ENCODE measurements at regions not wholly inside any gene's neighbourhood (a gene's known extent, or its start where the extent isn't known, plus 50 kb on each side); places are given as distances from the start of the nearest gene placed in this dataset.

DNA sequence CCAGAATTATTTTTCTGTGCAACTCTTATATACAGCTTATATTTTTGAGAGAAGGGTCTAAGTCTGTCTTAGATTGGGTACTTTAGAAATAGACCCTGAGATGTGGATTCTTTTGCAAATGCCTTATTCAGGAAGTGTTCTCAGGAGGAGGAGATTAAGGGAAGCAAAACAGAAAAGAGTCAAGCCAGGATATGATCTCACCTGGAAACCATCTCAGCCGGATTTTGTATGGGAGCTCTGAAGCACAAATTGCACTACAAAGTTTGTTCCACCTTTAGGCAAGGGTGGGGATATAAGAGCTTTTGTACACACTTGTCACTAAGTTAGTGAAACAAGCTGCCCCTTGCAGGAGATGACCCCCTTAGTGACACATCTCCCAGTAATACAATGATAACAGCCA is 121.2 kb upstream of the GRPR start:
- Histone ChIP-seq H3K9me2 (ENCODE audit: low read depth, low read length) (no peaks in the 10 kb centered on the region), H3K9me3 (ENCODE audit: low read length) (no peaks in the 10 kb centered on the region), H4K20me1 (ENCODE audit: insufficient read depth, low read length) (no peaks in the 10 kb centered on the region), H3K27me3 (ENCODE audit: insufficient read depth, low read length) (no peaks in the 10 kb centered on the region), H3K4me2 (ENCODE audit: low read length) (no peak overlapping the region), H3K36me3 (ENCODE audit: insufficient read depth, low read length) (no peaks in the 10 kb centered on the region), H3K79me2 (ENCODE audit: insufficient read depth, low read length) (no peaks in the 10 kb centered on the region), H3K4me1 (ENCODE audit: insufficient read depth, low read length, severe bottlenecking) (no peaks in the 10 kb centered on the region), H3F3A (ENCODE audit: insufficient read depth, low read length) (no peaks in the 10 kb centered on the region), H3K9ac (ENCODE audit: low read length) (no peak overlapping the region), H3K4me3 (ENCODE audit: low read depth, low read length, poor library complexity, severe bottlenecking) (no peak overlapping the region), H3K27ac (ENCODE audit: low read depth, low read length, poor library complexity, severe bottlenecking) (no peak overlapping the region), H2AFZ (ENCODE audit: low read length) (no peak overlapping the region)
- TF ChIP-seq EZH2 (IDR thresholded peaks at IDR 0.05; ENCODE audit: borderline replicate concordance, low read length), result no peak
- TF ChIP-seq, protein P1, sequence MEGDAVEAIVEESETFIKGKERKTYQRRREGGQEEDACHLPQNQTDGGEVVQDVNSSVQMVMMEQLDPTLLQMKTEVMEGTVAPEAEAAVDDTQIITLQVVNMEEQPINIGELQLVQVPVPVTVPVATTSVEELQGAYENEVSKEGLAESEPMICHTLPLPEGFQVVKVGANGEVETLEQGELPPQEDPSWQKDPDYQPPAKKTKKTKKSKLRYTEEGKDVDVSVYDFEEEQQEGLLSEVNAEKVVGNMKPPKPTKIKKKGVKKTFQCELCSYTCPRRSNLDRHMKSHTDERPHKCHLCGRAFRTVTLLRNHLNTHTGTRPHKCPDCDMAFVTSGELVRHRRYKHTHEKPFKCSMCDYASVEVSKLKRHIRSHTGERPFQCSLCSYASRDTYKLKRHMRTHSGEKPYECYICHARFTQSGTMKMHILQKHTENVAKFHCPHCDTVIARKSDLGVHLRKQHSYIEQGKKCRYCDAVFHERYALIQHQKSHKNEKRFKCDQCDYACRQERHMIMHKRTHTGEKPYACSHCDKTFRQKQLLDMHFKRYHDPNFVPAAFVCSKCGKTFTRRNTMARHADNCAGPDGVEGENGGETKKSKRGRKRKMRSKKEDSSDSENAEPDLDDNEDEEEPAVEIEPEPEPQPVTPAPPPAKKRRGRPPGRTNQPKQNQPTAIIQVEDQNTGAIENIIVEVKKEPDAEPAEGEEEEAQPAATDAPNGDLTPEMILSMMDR (IDR thresholded peaks at IDR 0.05; ENCODE audit: low read length), result no peak

DNA sequence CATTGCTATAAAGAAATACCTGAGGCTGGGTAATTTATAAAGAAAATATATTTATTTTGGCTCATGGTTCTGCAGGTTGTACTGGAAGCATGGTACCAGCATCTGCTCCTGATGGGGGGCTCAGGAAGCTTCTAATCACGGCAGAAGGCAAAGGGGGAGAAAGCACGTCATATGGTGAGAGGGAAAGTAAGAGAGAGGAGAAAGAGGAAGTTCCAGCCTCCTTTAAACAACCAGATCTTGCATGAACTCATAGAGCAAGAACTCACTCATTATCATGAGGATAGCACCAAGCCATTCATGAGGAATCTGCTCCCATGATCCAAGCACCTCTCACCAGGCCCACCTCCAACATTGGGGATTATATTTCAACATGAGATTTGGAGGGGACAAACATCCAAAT is 125.0 kb upstream of the GRPR start:
- Histone ChIP-seq H3K36me3 (ENCODE audit: insufficient read depth, low read length) (no peaks in the 10 kb centered on the region), H3K9me3 (ENCODE audit: low read length) (no peaks in the 10 kb centered on the region), H3K27me3 (ENCODE audit: insufficient read depth, low read length) (no peaks in the 10 kb centered on the region), H3K4me2 (ENCODE audit: low read length) (no peak overlapping the region), H3F3A (ENCODE audit: insufficient read depth, low read length) (no peaks in the 10 kb centered on the region), H3K4me1 (ENCODE audit: insufficient read depth, low read length, severe bottlenecking) (no peaks in the 10 kb centered on the region), H3K4me3 (ENCODE audit: low read depth, low read length, poor library complexity, severe bottlenecking) (no peak overlapping the region), H3K9ac (ENCODE audit: low read length) (no peak overlapping the region), H3K79me2 (ENCODE audit: insufficient read depth, low read length) (no peaks in the 10 kb centered on the region), H3K27ac (ENCODE audit: low read depth, low read length, poor library complexity, severe bottlenecking) (no peak overlapping the region), H4K20me1 (ENCODE audit: insufficient read depth, low read length) (no peaks in the 10 kb centered on the region), H2AFZ (ENCODE audit: low read length) (no peak overlapping the region), H3K9me2 (ENCODE audit: low read depth, low read length) (no peaks in the 10 kb centered on the region)
- TF ChIP-seq EZH2 (IDR thresholded peaks at IDR 0.05; ENCODE audit: borderline replicate concordance, low read length), result no peak
- TF ChIP-seq, protein P1 (IDR thresholded peaks at IDR 0.05; ENCODE audit: low read length), result no peak

DNA sequence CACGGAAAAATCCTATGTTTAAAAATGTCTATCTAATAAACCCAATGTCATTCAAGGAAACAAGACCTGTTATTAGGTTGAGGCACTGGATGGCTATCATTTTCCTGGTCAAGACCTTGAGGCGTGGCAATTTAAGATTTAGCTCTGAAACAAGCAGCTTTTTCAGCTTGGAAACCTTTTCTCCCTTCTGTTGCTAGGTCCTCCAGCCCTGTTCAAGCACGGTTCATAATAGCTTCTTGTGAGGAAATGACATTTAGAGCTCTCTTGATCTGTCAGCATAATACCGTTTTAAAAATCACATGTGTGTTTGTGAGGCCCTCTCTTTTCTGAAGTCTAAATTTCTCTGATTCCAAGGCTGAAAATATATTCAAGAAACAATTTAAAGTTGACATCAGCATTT is 133.6 kb upstream of the GRPR start:
- H3K27me3 ChIP-seq (ENCODE audit: insufficient read depth, low read length), result no peaks in the 10 kb centered on the region
- H3K9me2 ChIP-seq (ENCODE audit: low read depth, low read length), result no peaks in the 10 kb centered on the region
- H4K20me1 ChIP-seq (ENCODE audit: insufficient read depth, low read length), result no peaks in the 10 kb centered on the region
- H3K36me3 ChIP-seq (ENCODE audit: insufficient read depth, low read length), result no peaks in the 10 kb centered on the region
- H3K4me2 ChIP-seq (ENCODE audit: low read length), result no peak overlapping the region
- H2AFZ ChIP-seq (ENCODE audit: low read length), result no peak overlapping the region
- no peak for TF ChIP-seq EZH2 (IDR thresholded peaks at IDR 0.05; ENCODE audit: borderline replicate concordance, low read length)
- TF ChIP-seq, protein P1 (IDR thresholded peaks at IDR 0.05; ENCODE audit: low read length), result no peak
- no peak overlapping the region for H3K9ac ChIP-seq (ENCODE audit: low read length)
- no peaks in the 10 kb centered on the region for H3K4me1 ChIP-seq (ENCODE audit: insufficient read depth, low read length, severe bottlenecking)
- no peak overlapping the region for H3K4me3 ChIP-seq (ENCODE audit: low read depth, low read length, poor library complexity, severe bottlenecking)
- H3F3A ChIP-seq (ENCODE audit: insufficient read depth, low read length), result no peaks in the 10 kb centered on the region
- H3K9me3 ChIP-seq (ENCODE audit: low read length), result no peaks in the 10 kb centered on the region
- H3K27ac ChIP-seq (ENCODE audit: low read depth, low read length, poor library complexity, severe bottlenecking), result no peak overlapping the region
- H3K79me2 ChIP-seq (ENCODE audit: insufficient read depth, low read length), result no peaks in the 10 kb centered on the region
